Hematopoietic multipotent progenitor cell treated with erythropoietin and hydrocortisone succinate and interleukin-3 and kit ligand, for 4 days (in vitro differentiated cells): ENCODE measurements at regions not wholly inside any gene's neighbourhood (a gene's known extent, or its start where the extent isn't known, plus 50 kb on each side); places are given as distances from the start of the nearest gene placed in this dataset.

Source experiments
- DNase-seq: peaks from one replicate; pipeline ENCODE4 v3.0.0-alpha.2; 2015

- DNase-seq: no peak
Measured at GRCh38 chr2:23293731-23294130, 91.2 kb upstream of the KLHL29 start.

- DNase-seq: peak; percentile 5
Measured at GRCh38 chr2:23294238-23294637, 90.7 kb upstream of the KLHL29 start.

- no peak for DNase-seq
Measured at GRCh38 chr2:23296691-23297090, 88.3 kb upstream of the KLHL29 start.

- no peak for DNase-seq
Measured at GRCh38 chr2:23297112-23297511, 87.9 kb upstream of the KLHL29 start.

GRCh38 chr2:23298551-23298950 is 86.4 kb upstream of the KLHL29 start:
- no peak for DNase-seq

- no peak for DNase-seq
Measured at GRCh38 chr2:23299476-23300195, 85.3 kb upstream of the KLHL29 start.

GRCh38 chr2:23301136-23301535 is 83.8 kb upstream of the KLHL29 start:
- no peak for DNase-seq

- no peak for DNase-seq
Measured at GRCh38 chr2:23302591-23302990, 82.4 kb upstream of the KLHL29 start.

- DNase-seq: no peak
Measured at GRCh38 chr2:23306401-23306800, 78.6 kb upstream of the KLHL29 start.

GRCh38 chr2:23311186-23311585 is 73.8 kb upstream of the KLHL29 start:
- DNase-seq: no peak

GRCh38 chr2:23312996-23313606 is 71.9 kb upstream of the KLHL29 start:
- DNase-seq: peak; percentile 60

GRCh38 chr2:23314687-23315086 is 70.3 kb upstream of the KLHL29 start:
- no peak for DNase-seq

- peak; percentile 61 for DNase-seq
Measured at GRCh38 chr2:23320058-23320457, 64.9 kb upstream of the KLHL29 start.

- no peak for DNase-seq
Measured at GRCh38 chr2:23321751-23322150, 63.2 kb upstream of the KLHL29 start.

GRCh38 chr2:23322567-23323197 is 62.3 kb upstream of the KLHL29 start:
- DNase-seq: no peak

GRCh38 chr2:23323198-23323916 is 61.6 kb upstream of the KLHL29 start:
- DNase-seq: no peak

GRCh38 chr2:23323917-23324680 is 60.9 kb upstream of the KLHL29 start:
- DNase-seq: no peak

- DNase-seq: no peak
Measured at GRCh38 chr2:23326330-23326729, 58.6 kb upstream of the KLHL29 start.

GRCh38 chr2:23327416-23327815 is 57.6 kb upstream of the KLHL29 start:
- no peak for DNase-seq

GRCh38 chr2:23327887-23328286 is 57.1 kb upstream of the KLHL29 start:
- DNase-seq: no peak

- peak; percentile 56 for DNase-seq
Measured at GRCh38 chr2:23330214-23330613, 54.8 kb upstream of the KLHL29 start.
